NB4 (cell line): ENCODE measurements at regions not wholly inside any gene's neighbourhood (a gene's known extent, or its start where the extent isn't known, plus 50 kb on each side); places are given as distances from the start of the nearest gene placed in this dataset.

Experiments
- CTCF ChIP-seq: IDR thresholded peaks from one replicate; pipeline ENCODE4 v1.5.1; 2012; ENCODE audit warnings: low read depth, low read length
- MYC ChIP-seq: IDR thresholded peaks from 2 replicates; pipeline ENCODE4 v1.6.1; 2011; ENCODE audit warnings: low read depth, low read length
- POLR2A ChIP-seq: IDR thresholded peaks from 2 replicates; pipeline ENCODE4 v1.6.1; 2011; ENCODE audit warnings: mild to moderate bottlenecking; ENCODE audit not compliant: insufficient read length; ENCODE audit errors: extremely low read depth
- TF ChIP-seq, protein P1 (sequence below): IDR thresholded peaks from 2 replicates; pipeline ENCODE4 v1.6.1; 2011; ENCODE audit warnings: low read depth, low read length

DNA sequence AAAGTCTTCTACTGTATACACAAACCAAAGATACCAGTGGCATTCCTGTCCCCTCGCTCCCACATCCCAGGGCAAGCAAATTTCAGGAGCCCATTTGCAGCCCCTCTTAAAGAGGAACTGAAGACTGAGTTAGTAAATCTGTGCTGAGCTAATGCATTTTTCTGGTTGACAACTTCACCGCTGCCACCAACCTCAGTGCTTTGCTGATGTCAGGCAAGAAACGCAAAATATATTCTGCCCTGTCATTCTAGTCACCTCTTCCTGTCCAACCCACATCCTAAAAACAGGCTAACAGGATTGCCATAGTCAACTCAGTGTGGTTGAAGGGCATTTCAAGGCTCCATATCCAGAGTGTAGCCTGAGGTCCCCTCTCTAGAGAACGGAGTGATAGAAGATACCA lies 59.4 kb upstream of the FICD start:
- TF ChIP-seq CTCF (no peak), POLR2A (no peak), MYC (no peak)
- TF ChIP-seq, protein P1, sequence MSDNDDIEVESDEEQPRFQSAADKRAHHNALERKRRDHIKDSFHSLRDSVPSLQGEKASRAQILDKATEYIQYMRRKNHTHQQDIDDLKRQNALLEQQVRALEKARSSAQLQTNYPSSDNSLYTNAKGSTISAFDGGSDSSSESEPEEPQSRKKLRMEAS = no peak
